GM18519 (cell line): ENCODE measurements at regions not wholly inside any gene's neighbourhood (a gene's known extent, or its start where the extent isn't known, plus 50 kb on each side); places are given as distances from the start of the nearest gene placed in this dataset.

Experiments
- ATAC-seq: cut with Tn5 transposase; IDR thresholded peaks from one replicate; pipeline ENCODE4 v1.9.1; 2021; ENCODE audit warnings: mild to moderate bottlenecking, moderate library complexity; ENCODE audit not compliant: unreplicated experiment, low FRiP score

- ATAC-seq, result no peak
These were observed 242.6 kb downstream of the DRD1 start for GRCh38 chr5:175201393-175201792.

GRCh38 chr5:175195698-175196656, 248.0 kb downstream of the DRD1 start:
- ATAC-seq, result no peak

- no peak for ATAC-seq
These were observed 262.7 kb downstream of the DRD1 start for GRCh38 chr5:175181331-175181730.

GRCh38 chr5:175170899-175171298, 273.1 kb downstream of the DRD1 start:
- no peak for ATAC-seq

DNA sequence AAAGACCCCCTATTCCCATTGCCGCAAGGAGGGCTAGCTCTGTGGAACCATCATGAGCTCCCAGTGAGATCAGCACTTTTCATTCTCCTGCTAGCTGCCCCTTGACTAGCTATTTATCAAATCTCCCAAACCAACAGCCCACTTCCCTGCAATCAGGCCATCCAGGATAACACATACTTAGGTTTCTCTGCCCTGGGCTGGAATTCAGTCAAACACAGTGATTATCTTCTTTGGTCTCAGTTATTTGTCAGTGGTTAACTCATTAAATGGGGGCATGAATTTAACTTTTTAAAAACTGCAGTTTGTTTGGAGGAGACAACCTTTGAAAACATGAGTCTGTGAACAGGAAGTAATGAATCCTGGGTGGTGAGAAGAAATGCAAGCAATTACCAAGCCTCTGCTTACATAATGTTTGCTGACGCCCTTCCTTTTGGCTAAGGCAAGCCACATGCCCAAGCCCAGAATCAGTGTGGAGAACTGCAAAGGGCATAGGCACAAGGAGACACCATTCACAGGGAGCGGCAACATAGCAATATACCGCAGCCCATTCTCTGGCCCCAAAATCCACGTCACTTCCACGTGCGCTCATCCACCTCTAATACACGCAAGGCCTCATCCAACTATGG, 275.0 kb downstream of the DRD1 start:
- no peak for ATAC-seq

GRCh38 chr5:175166026-175166425, 278.0 kb downstream of the DRD1 start:
- no peak for ATAC-seq

DNA sequence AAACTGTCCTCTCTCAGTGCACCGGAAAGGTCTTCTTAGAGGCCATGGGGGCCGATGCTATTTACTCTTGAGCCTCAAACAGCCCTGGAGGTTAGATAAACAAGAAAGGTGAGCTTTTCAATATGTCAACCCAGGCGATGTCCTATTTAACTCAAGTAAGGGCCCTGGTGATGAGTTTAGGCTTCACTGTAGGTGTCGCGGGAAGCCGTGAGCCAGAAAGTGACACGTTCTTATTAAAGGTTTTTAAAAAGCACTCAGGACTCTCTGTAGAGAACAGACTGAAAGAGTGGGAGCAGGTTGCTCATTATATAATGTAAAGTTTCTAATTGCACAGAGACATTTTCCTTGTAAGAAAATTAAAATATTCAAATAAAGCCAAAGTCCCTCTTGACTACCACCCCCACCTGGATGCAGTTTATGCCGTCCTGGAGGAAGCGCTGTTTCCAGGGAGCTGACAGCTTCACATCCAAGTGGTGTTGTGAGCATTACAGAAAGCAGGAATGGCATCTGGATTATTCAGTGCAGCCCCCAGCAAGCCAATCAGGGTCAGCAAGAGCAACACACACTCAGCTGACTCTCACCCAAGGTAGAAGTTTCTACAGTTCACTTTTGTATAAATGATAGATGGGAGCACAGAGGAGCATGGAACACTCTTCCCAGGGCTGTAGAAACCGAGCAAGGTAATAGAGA, 280.3 kb downstream of the DRD1 start:
- ATAC-seq, result no peak

DNA sequence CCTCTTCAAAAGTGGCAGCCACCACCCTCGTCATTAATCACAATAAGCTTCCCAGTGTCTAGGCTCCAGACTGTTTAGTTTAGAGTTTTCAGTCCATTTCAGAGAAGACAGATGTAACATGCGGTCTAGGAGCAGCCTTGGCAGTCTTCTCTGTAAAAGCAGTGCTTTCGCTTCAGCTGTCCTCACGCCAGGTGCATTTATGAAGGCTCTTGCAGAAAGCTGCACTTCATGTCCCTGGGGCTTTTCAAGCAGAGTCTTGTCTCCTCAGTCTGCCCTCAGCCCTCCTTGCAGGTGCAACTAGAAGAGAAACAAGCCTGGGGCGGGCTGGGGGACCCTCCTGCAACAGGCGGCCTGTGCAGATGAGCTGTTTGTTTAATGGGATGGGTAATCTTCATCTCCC, 281.9 kb downstream of the DRD1 start:
- no peak for ATAC-seq

- ATAC-seq, result no peak
These were observed 284.0 kb downstream of the DRD1 start for GRCh38 chr5:175159956-175160355.

DNA sequence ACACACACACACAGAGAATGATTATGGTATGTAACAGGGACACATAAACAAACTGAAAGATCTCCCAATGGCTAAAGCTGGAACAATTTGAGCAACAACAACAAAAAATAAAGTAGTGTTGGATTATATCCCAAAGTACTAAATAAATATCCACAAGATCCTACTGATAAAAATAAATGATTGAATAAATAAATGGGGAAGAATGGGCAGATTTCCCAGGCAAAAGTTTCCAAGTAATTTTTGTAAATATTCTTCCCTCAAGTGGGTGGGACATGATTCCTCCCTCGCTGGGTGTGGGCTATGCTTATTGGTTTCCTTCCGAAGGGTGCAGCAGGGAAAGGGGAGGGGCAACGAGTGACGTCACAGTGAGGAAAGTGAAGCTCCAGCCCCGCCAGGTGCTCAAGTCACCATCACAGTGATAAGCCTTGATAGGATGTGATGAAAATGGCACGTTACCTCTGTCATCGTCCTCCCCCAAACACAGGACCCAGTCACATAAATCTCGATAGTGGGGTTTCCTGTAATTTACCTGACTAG, 295.3 kb downstream of the DRD1 start:
- ATAC-seq, result no peak

GRCh38 chr5:175146733-175147132, 297.2 kb downstream of the DRD1 start:
- ATAC-seq, result no peak

DNA sequence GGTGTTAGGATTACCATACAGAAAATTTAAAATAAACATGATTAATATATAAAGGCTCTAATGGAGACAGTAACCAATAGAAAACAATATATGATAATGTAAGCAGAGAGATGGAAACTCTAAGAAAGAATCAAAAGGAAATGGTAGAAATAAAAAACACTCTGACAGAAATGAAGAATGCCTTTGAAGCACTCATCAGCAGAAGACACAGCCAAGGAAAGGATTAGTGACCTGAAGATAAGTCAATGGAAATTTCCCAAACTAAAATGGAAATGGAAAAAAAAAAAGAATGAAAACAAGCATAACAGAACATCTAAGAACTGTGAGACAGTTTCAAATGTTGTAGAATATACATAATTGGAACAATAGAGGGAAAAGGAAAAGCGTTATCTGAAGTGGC, 302.6 kb downstream of the DRD1 start:
- ATAC-seq, result no peak

DNA sequence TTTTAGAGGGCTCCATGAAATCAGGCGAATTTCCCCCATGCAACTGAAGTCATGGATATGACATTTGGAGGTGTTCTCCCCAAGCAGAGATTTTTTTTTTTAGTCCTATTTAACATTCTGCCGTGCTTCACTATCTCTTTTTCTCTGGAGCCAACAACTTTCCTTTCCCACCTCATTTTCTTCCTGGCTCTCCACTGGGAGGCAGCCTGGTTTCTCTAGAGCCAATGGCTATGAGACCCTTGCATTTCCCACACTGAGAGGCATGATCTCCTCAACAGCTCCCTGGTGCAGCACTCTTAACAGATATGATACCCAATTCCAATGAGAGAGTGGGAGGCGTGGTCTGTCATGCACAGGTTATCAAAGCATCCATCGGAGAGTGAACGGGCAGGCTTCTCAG, 310.8 kb downstream of the DRD1 start:
- no peak for ATAC-seq

DNA sequence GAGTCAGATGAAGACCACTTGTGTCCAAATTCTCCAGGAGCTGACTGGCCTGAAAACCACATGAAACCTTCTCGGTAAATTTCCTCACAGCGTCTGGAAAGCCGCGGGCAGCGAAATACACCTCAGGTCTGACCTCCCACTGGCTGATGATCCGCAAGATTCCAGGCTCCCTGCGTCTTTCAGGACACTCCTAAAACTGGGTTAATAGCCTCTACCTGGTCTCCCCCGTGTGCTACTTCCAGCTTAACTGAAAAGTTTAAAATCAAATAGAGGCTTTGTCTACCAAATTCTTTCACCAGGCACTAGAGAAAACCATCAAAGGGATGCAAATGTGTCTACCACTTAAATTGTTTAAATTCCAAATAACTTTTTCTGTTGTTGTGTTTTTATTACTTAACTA, 312.6 kb downstream of the DRD1 start:
- no peak for ATAC-seq

DNA sequence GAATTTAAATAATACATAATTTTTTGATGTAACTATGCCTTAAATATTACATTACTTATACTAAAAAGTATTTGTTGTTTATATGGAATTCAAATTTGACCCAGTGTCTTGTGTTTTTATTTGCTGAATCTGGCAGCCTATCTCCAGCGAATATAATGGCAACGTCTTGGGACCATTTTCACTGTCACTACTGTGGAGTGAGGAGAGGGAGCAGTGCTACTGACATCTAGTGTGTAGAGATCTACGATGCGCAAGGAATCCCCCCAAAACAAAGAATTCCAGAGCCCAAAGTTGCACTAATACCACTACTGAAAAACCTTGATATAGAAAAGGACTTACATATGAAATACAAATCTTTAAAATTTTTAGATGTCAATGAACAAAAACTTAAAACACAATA, 314.4 kb downstream of the DRD1 start:
- no peak for ATAC-seq

DNA sequence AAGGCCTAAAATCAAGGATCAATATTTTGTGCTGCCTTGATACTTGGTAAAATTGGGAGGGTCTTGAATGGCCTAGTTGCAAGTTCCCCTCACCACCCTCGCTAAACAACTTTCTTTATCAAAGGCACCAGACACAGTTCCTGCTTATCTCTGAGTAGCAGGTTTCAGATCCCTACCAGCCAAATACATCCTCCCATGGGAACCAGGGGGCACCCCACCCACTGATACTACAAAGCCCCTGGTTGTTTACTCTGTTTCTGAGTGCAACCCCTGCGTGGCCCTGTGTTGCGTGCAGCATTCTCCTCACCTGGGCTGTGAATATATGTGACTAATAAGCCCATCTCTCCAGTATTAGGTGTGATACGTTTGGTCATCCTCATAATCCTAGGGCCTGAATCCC, 314.9 kb downstream of the DRD1 start:
- no peak for ATAC-seq

DNA sequence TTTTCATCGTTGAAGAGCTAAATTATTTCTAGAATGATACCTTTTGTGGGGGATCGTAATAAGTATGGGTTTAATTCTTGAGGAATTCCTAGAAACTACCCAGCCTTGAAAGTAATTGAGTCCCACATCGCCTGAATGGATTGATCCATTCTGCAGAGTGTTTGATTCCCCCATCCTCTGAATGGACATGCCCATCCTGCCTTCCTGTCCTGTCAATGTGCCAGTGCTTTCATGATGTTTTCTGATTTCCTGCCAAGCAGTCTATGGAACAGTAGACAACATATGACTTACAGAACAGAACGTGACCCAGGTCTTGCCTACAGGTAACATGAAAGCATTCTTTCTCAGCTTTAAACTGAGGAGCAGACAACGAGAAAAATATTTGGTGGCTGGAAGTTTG, 319.2 kb downstream of the DRD1 start:
- ATAC-seq, result no peak

GRCh38 chr5:175124251-175124813, 319.6 kb downstream of the DRD1 start:
- no peak for ATAC-seq

- no peak for ATAC-seq
These were observed 320.4 kb downstream of the DRD1 start for GRCh38 chr5:175123542-175123941.

- ATAC-seq, result no peak
These were observed 322.5 kb downstream of the DRD1 start for GRCh38 chr5:175121457-175121856.

- no peak for ATAC-seq
These were observed 323.6 kb downstream of the DRD1 start for GRCh38 chr5:175120412-175120811.
